CD14-positive monocyte (primary cell): ENCODE measurements at regions not wholly inside any gene's neighbourhood (a gene's known extent, or its start where the extent isn't known, plus 50 kb on each side); places are given as distances from the start of the nearest gene placed in this dataset.

Source experiments
- DNase-seq, 3 donors: peaks; one replicate each; pipeline ENCODE4 v3.0.0-alpha.2; 2011 to 2022
- H2AFZ ChIP-seq: 2 replicates; pipeline ENCODE4 v1.6.0; 2012; ENCODE audit warnings: mild to moderate bottlenecking, low read depth, low read length, inconsistent platforms; ENCODE audit not compliant: insufficient read depth, poor library complexity, severe bottlenecking
- H3K27ac ChIP-seq, 2 donors: 1 replicate in 1 of 2; 2 replicates in 1 of 2; pipeline ENCODE4 v1.5.1; 2012 to 2013; ENCODE audit warnings: low read length in 2 of 2, control low read depth in 1 of 2, inconsistent platforms in 1 of 2, low read depth in 1 of 2, mild to moderate bottlenecking in 1 of 2
- H3K27me3 ChIP-seq, 2 donors: one replicate each; pipeline versions ENCODE4 v1.6.0 to v1.6.1; 2011 to 2013; ENCODE audit warnings: low read length in 2 of 2; ENCODE audit not compliant: control insufficient read depth in 2 of 2, insufficient read depth in 2 of 2
- H3K36me3 ChIP-seq, 2 donors: replicated peaks in 1 of 2; 1 replicate in 1 of 2; 2 replicates in 1 of 2; pipeline versions ENCODE4 v1.5.1 to v1.6.1; 2012 to 2013; ENCODE audit warnings: low read length in 2 of 2, control low read depth in 1 of 2, inconsistent platforms in 1 of 2, mild to moderate bottlenecking in 1 of 2; ENCODE audit not compliant: insufficient read depth in 2 of 2, control insufficient read depth in 1 of 2
- H3K4me1 ChIP-seq, 2 donors: 1 replicate in 1 of 2; 2 replicates in 1 of 2; pipeline versions ENCODE4 v1.5.1 to v1.6.1; 2012 to 2013; ENCODE audit warnings: low read length in 2 of 2, control low read depth in 1 of 2, inconsistent platforms in 1 of 2, mild to moderate bottlenecking in 1 of 2, moderate library complexity in 1 of 2; ENCODE audit not compliant: insufficient read depth in 2 of 2, control insufficient read depth in 1 of 2
- H3K4me2 ChIP-seq: replicated peaks from 2 replicates; pipeline ENCODE3; 2012; ENCODE audit warnings: low read length, moderate library complexity, mild to moderate bottlenecking; ENCODE audit not compliant: poor library complexity, severe bottlenecking; ENCODE audit errors: extremely low read depth
- H3K4me3 ChIP-seq, 3 experiments: fragments of 200-600 bp in 1 of 3; sonication (generic) in 1 of 3; replicated peaks in 1 of 3; 1 replicate in 2 of 3; 2 replicates in 1 of 3; pipeline ENCODE4 v1.5.1; 2011 to 2013; ENCODE audit warnings: low read length in 3 of 3, mild to moderate bottlenecking in 3 of 3, control low read depth in 2 of 3, low read depth in 2 of 3, inconsistent platforms in 1 of 3, moderate library complexity in 1 of 3
- H3K79me2 ChIP-seq: 2 replicates; pipeline ENCODE4 v1.6.0; 2012; ENCODE audit warnings: mild to moderate bottlenecking, control low read depth, inconsistent platforms, low read length, moderate library complexity; ENCODE audit not compliant: insufficient read depth
- H3K9ac ChIP-seq: 2 replicates; pipeline ENCODE4 v1.6.0; 2017; ENCODE audit warnings: low read length, mild to moderate bottlenecking; ENCODE audit not compliant: insufficient read depth, poor library complexity, severe bottlenecking
- H3K9me3 ChIP-seq, 2 donors: replicated peaks in 1 of 2; 1 replicate in 1 of 2; 2 replicates in 1 of 2; pipeline versions ENCODE4 v1.5.1 to v1.6.1; 2012 to 2013; ENCODE audit warnings: low read length in 2 of 2, control low read depth in 1 of 2; ENCODE audit not compliant: control insufficient read depth in 1 of 2, insufficient read depth in 1 of 2
- H4K20me1 ChIP-seq: 2 replicates; pipeline ENCODE4 v1.6.0; 2012; ENCODE audit warnings: mild to moderate bottlenecking, low read length, control low read depth, moderate library complexity; ENCODE audit not compliant: insufficient read depth
- H3K27ac Mint-ChIP-seq, 7 donors: one replicate each; pipeline ENCODE4 v1.8.0; 2020; ENCODE audit warnings: mild to moderate bottlenecking in 7 of 7, mixed read lengths in 7 of 7, moderate library complexity in 6 of 7, inconsistent platforms in 2 of 7
- H3K27me3 Mint-ChIP-seq, 3 donors: one replicate each; pipeline ENCODE4 v1.8.0; 2021 to 2022; ENCODE audit warnings: low read depth in 3 of 3, mild to moderate bottlenecking in 3 of 3, mixed read lengths in 3 of 3, moderate library complexity in 3 of 3, inconsistent platforms in 1 of 3
- H3K36me3 Mint-ChIP-seq, 2 donors: one replicate each; pipeline ENCODE4 v1.8.0; 2020; ENCODE audit warnings: mixed read lengths in 2 of 2, inconsistent platforms in 1 of 2, mild to moderate bottlenecking in 1 of 2
- H3K4me1 Mint-ChIP-seq: one replicate; pipeline ENCODE4 v1.8.0; 2020; ENCODE audit warnings: mild to moderate bottlenecking, mixed read lengths
- H3K4me3 Mint-ChIP-seq, 2 donors: one replicate each; pipeline ENCODE4 v1.8.0; 2020; ENCODE audit warnings: mild to moderate bottlenecking in 2 of 2, mixed read lengths in 2 of 2, moderate library complexity in 1 of 2
- H3K9me3 Mint-ChIP-seq, 7 donors: one replicate each; pipeline ENCODE4 v1.8.0; 2020 to 2022; ENCODE audit warnings: mixed read lengths in 7 of 7, mild to moderate bottlenecking in 6 of 7, moderate library complexity in 6 of 7, inconsistent platforms in 2 of 7
- CTCF ChIP-seq: fragments of 200-600 bp; IDR thresholded peaks from one replicate; pipeline ENCODE4 v1.8.0; 2022; ENCODE audit warnings: antibody characterized with exemption, mild to moderate bottlenecking
- WGBS: methylation state at CpG from one replicate; pipeline ENCODE4 v1.1.5; 2013; ENCODE audit warnings: missing lambda C conversion rate; ENCODE audit not compliant: insufficient coverage; 5-methylcytosine and 5-hydroxymethylcytosine counted together
- intact Hi-C, 2 donors: fragments of 100-400 bp; cut with micrococcal nuclease; formaldehyde crosslinking; loops; one replicate each; pipeline versions ENCODE4 v1.15.0 to v1.15.1; 2023

DNA sequence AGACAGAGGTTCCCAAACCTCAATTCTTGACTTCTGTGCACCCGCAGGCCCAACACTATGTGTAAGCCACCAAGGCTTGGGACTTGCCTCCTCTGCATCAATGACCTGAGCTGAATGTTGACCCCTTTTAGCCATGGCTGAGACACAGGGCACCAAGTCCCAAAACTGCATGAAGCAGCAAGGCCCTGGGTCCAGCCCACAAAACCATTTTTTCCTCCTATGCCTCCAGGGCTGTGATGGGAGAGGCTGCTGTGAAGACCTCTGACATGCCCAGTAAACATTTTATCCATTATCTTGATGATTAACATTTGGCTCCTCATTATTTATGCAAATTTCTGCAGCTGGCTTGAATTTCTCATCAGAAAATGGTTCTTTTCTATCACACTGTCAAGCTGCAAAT, 85.4 kb downstream of the ITM2A start:
- Histone ChIP-seq H3K4me2 (no peak overlapping the region), H4K20me1 (no peaks in the 10 kb centered on the region), H3K36me3 (no peaks in the 10 kb centered on the region), H3K9ac (no peak overlapping the region), H2AFZ (no peak overlapping the region), H3K4me1 (no peaks in the 10 kb centered on the region), H3K27me3 (no peaks in the 10 kb centered on the region), H3K9me3 (peaks cover 0 to 7% of the 10 kb centered on the region in 2 donors), H3K4me3 (no peak overlapping the region), H3K79me2 (no peaks in the 10 kb centered on the region), H3K27ac (no peak overlapping the region)
- peak overlapping the region in 1 of 7 donors; percentile 53 for H3K27ac Mint-ChIP-seq
- intact Hi-C loops: no loop called here
- peaks cover 0 to 2% (median 2%) of the 10 kb centered on the region in 3 donors for H3K27me3 Mint-ChIP-seq
- H3K4me3 Mint-ChIP-seq: no peak overlapping the region
- H3K36me3 Mint-ChIP-seq: no peaks in the 10 kb centered on the region
- 100% methylated on average over 1 of the region's 1 CpG for WGBS
- no peaks in the 10 kb centered on the region for H3K4me1 Mint-ChIP-seq
- DNase-seq: no peak
- no peak for TF ChIP-seq CTCF
- H3K9me3 Mint-ChIP-seq: peaks cover 0 to 17% (median 8%) of the 10 kb centered on the region in 7 donors

DNA sequence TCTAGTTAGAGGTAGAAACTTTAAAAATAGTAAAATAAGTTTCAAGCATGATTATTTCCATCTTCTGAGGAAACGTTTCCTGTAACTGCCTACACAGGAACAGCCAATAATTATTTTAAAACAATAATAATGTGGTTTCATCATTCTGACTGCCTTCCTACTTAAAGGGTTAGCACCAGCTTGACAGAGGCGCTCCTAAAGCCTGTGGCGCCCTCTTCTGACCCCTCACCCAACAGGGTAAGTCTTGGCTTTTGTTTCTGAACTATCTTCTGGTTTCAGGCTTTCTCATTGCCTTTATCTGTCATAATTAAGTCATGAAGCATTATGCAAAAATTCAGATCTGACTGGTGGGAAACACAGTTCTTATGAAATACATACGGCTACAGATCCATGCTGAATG, 96.7 kb downstream of the ITM2A start:
- Histone ChIP-seq H3K79me2 (no peaks in the 10 kb centered on the region), H3K36me3 (no peaks in the 10 kb centered on the region), H2AFZ (no peak overlapping the region), H3K4me2 (no peak overlapping the region), H3K27ac (no peak overlapping the region), H3K27me3 (no peaks in the 10 kb centered on the region), H3K4me3 (no peak overlapping the region), H3K4me1 (no peaks in the 10 kb centered on the region), H3K9ac (no peak overlapping the region), H4K20me1 (no peaks in the 10 kb centered on the region), H3K9me3 (no peaks in the 10 kb centered on the region)
- H3K4me1 Mint-ChIP-seq: no peaks in the 10 kb centered on the region
- no CpG with 5 or more reads among the region's 4 CpGs for WGBS
- no peak overlapping the region for H3K4me3 Mint-ChIP-seq
- no peaks in the 10 kb centered on the region for H3K9me3 Mint-ChIP-seq
- peak; percentile 2 to 13 (median 13) for DNase-seq
- TF ChIP-seq CTCF: peak; percentile 44
- no peak overlapping the region for H3K27ac Mint-ChIP-seq
- intact Hi-C loops: no loop called here
- H3K36me3 Mint-ChIP-seq: no peaks in the 10 kb centered on the region
- H3K27me3 Mint-ChIP-seq: no peaks in the 10 kb centered on the region
